H9 (cell line): ENCODE measurements at regions not wholly inside any gene's neighbourhood (a gene's known extent, or its start where the extent isn't known, plus 50 kb on each side); places are given as distances from the start of the nearest gene placed in this dataset.

Source experiments
- DNase-seq: peaks from one replicate; pipeline ENCODE4 v3.0.0-alpha.2; 2017
- H2AFZ ChIP-seq: one replicate; pipeline ENCODE4 v1.6.1; 2013; ENCODE audit warnings: mild to moderate bottlenecking, low read length, control low read depth, moderate library complexity
- H2AK5ac ChIP-seq: 2 replicates; pipeline ENCODE4 v1.6.1; 2013; ENCODE audit warnings: low read length, control low read depth, mixed read lengths; ENCODE audit not compliant: insufficient read length
- H2BK120ac ChIP-seq: one replicate; pipeline ENCODE4 v1.6.1; 2013; ENCODE audit warnings: low read depth, mild to moderate bottlenecking, low read length, control low read depth, inconsistent platforms; ENCODE audit not compliant: poor library complexity, severe bottlenecking
- H2BK12ac ChIP-seq: 2 replicates; pipeline ENCODE4 v1.6.1; 2013; ENCODE audit warnings: low read length, control low read depth, mixed read lengths, low read depth; ENCODE audit not compliant: insufficient read length
- H2BK15ac ChIP-seq: 2 replicates; pipeline ENCODE4 v1.6.1; 2013; ENCODE audit warnings: low read depth, low read length, control low read depth
- H2BK20ac ChIP-seq: one replicate; pipeline ENCODE4 v1.6.1; 2013; ENCODE audit warnings: low read depth, mild to moderate bottlenecking, low read length, control low read depth, inconsistent platforms; ENCODE audit not compliant: poor library complexity, severe bottlenecking
- H2BK5ac ChIP-seq: 2 replicates; pipeline ENCODE4 v1.6.1; 2013; ENCODE audit warnings: low read length, control low read depth, mixed read lengths; ENCODE audit not compliant: insufficient read length
- H3K14ac ChIP-seq: 2 replicates; pipeline ENCODE4 v1.6.1; 2013; ENCODE audit warnings: low read length, control low read depth; ENCODE audit not compliant: insufficient read depth
- H3K18ac ChIP-seq: 2 replicates; pipeline ENCODE4 v1.6.1; 2013; ENCODE audit warnings: low read depth, mild to moderate bottlenecking, mixed read lengths, low read length, control low read depth; ENCODE audit not compliant: insufficient read length
- H3K23ac ChIP-seq: 2 replicates; pipeline ENCODE4 v1.6.1; 2013; ENCODE audit warnings: low read length, control low read depth, mixed read lengths, low read depth; ENCODE audit not compliant: insufficient read length
- H3K23me2 ChIP-seq: 2 replicates; pipeline ENCODE4 v1.6.1; 2013; ENCODE audit warnings: low read depth, mild to moderate bottlenecking, mixed read lengths, low read length, control low read depth; ENCODE audit not compliant: insufficient read length, poor library complexity, severe bottlenecking
- H3K27ac ChIP-seq: 2 replicates; pipeline ENCODE4 v1.5.1; 2013; ENCODE audit warnings: low read length, control low read depth, mixed read lengths, low read depth; ENCODE audit not compliant: insufficient read length
- H3K27me3 ChIP-seq: 2 replicates; pipeline ENCODE4 v1.6.1; 2013; ENCODE audit warnings: low read length, control low read depth, inconsistent platforms; ENCODE audit not compliant: insufficient read depth
- H3K4ac ChIP-seq: 2 replicates; pipeline ENCODE4 v1.6.1; 2013; ENCODE audit warnings: low read depth, mild to moderate bottlenecking, control low read depth, inconsistent platforms, low read length, moderate library complexity
- H3K4me1 ChIP-seq: 2 replicates; pipeline ENCODE4 v1.6.1; 2013; ENCODE audit warnings: low read length, control low read depth, inconsistent platforms; ENCODE audit not compliant: insufficient read depth
- H3K4me2 ChIP-seq: 2 replicates; pipeline ENCODE4 v1.6.1; 2013; ENCODE audit warnings: low read length, control low read depth, mixed read lengths; ENCODE audit not compliant: insufficient read length, insufficient read depth
- H3K56ac ChIP-seq: 2 replicates; pipeline ENCODE4 v1.6.1; 2013; ENCODE audit warnings: low read depth, mild to moderate bottlenecking, mixed read lengths, low read length, control low read depth; ENCODE audit not compliant: insufficient read length
- H3K79me1 ChIP-seq: 2 replicates; pipeline ENCODE4 v1.6.1; 2013; ENCODE audit warnings: low read depth, mild to moderate bottlenecking, moderate library complexity, low read length, control low read depth, inconsistent platforms; ENCODE audit not compliant: insufficient read depth, poor library complexity, severe bottlenecking
- H3K79me2 ChIP-seq: 2 replicates; pipeline ENCODE4 v1.6.1; 2013; ENCODE audit warnings: low read length, control low read depth, inconsistent platforms; ENCODE audit not compliant: insufficient read depth
- H3K9ac ChIP-seq: 2 replicates; pipeline ENCODE4 v1.6.1; 2013; ENCODE audit warnings: low read length, control low read depth, mixed read lengths; ENCODE audit not compliant: insufficient read length; ENCODE audit errors: extremely low read depth
- H3K9me3 ChIP-seq: one replicate; pipeline ENCODE4 v1.6.1; 2013; ENCODE audit warnings: low read depth, low read length, inconsistent platforms; ENCODE audit not compliant: control insufficient read depth
- H3T11ph ChIP-seq: one replicate; pipeline ENCODE4 v1.6.1; 2013; ENCODE audit warnings: mild to moderate bottlenecking, low read length, control low read depth, inconsistent platforms
- H4K20me1 ChIP-seq: one replicate; pipeline ENCODE4 v1.6.1; 2013; ENCODE audit not compliant: control insufficient read depth, insufficient read length, insufficient read depth
- H4K5ac ChIP-seq: 2 replicates; pipeline ENCODE4 v1.6.1; 2013; ENCODE audit warnings: low read depth, mild to moderate bottlenecking, mixed read lengths, low read length, control low read depth; ENCODE audit not compliant: insufficient read length
- H4K8ac ChIP-seq: replicated peaks from 2 replicates; pipeline ENCODE4 v1.6.1; 2013; ENCODE audit warnings: low read length, control low read depth, mixed read lengths, low read depth; ENCODE audit not compliant: insufficient read length
- H4K91ac ChIP-seq: 2 replicates; pipeline ENCODE4 v1.6.1; 2013; ENCODE audit warnings: low read depth, mild to moderate bottlenecking, moderate library complexity, mixed read lengths, low read length, control low read depth; ENCODE audit not compliant: insufficient read length
- H3K27ac Mint-ChIP-seq, 3 experiments: 2 replicates in 2 of 3; 3 replicates in 1 of 3; pipeline ENCODE4 v1.8.0; 2020 to 2021; ENCODE audit warnings: mixed read lengths in 3 of 3, mild to moderate bottlenecking in 1 of 3, moderate library complexity in 1 of 3
- H3K27me3 Mint-ChIP-seq: 2 replicates; pipeline ENCODE4 v1.8.0; 2021; ENCODE audit warnings: low read depth, mild to moderate bottlenecking, moderate library complexity, mixed read lengths
- H3K36me3 Mint-ChIP-seq, 3 experiments: 2 replicates in 2 of 3; 3 replicates in 1 of 3; pipeline ENCODE4 v1.8.0; 2020 to 2021; ENCODE audit warnings: low read depth in 3 of 3, mixed read lengths in 3 of 3; ENCODE audit not compliant: insufficient read depth in 1 of 3
- H3K4me1 Mint-ChIP-seq, 2 experiments: 2 replicates each; pipeline ENCODE4 v1.8.0; 2020; ENCODE audit warnings: mixed read lengths in 2 of 2
- H3K4me3 Mint-ChIP-seq, 2 experiments: 2 replicates in 1 of 2; 3 replicates in 1 of 2; pipeline ENCODE4 v1.8.0; 2020 to 2021; ENCODE audit warnings: mild to moderate bottlenecking in 2 of 2, mixed read lengths in 2 of 2, moderate library complexity in 1 of 2
- H3K9me3 Mint-ChIP-seq, 2 experiments: 2 replicates in 1 of 2; 3 replicates in 1 of 2; pipeline ENCODE4 v1.8.0; 2020; ENCODE audit warnings: mild to moderate bottlenecking in 2 of 2, mixed read lengths in 2 of 2, moderate library complexity in 1 of 2
- WGBS: extraction: QIAGEN DNeasy Blood & Tissue Kit; methylation state at CpG from one replicate; pipeline ENCODE4 v1.1.7; 2013; ENCODE audit warnings: missing lambda C conversion rate, low lambda C conversion rate, mixed read lengths; ENCODE audit not compliant: insufficient read length; ENCODE audit errors: extremely low coverage; 5-methylcytosine and 5-hydroxymethylcytosine counted together
- TF ChIP-seq, protein P1 (sequence below): fragments of 200-600 bp; sonication (generic); conservative IDR thresholded peaks from 3 replicates; pipeline ENCODE4 v1.8.0; 2021; ENCODE audit warnings: antibody characterized with exemption, mild to moderate bottlenecking

DNA sequence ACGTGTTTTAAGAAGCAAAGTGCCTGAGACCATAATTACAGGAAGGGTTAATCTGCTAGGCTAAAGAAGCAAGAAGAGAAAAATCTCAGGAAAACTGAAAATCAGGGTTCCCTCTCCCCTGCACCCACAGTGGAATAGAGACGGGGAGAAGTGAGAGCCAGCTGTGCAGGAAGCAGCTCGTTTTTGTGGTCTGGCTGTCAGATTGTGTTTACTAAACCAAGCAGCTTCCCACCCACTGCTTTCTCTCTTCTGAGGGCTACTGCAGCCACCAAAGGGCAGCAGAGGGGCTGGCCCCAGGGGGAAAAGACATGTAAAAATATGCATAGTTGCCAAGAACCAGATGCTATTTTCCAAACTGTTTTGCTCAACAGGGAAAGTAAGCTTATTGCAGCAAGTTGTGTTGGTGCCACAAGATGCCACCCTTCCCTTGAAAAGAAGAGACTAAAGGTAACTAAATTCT lies 72.6 kb upstream of the THUMPD2 start:
- no peak overlapping the region for H2AK5ac ChIP-seq
- no peak overlapping the region for H4K5ac ChIP-seq
- peaks cover 13% of the 10 kb centered on the region in 2 experiments for H3K4me1 Mint-ChIP-seq
- H3K56ac ChIP-seq, result no peak overlapping the region
- H3K9me3 ChIP-seq, result no peaks in the 10 kb centered on the region
- H2BK120ac ChIP-seq, result no peak overlapping the region
- H3K27ac Mint-ChIP-seq, result peak overlapping the region in 1 of 3 experiments; percentile 58; a peak in 4 of 7 replicates
- no peak overlapping the region for H3K14ac ChIP-seq
- DNase-seq, result peak; percentile 38
- no peak overlapping the region for H3K23ac ChIP-seq
- H2BK20ac ChIP-seq, result no peak overlapping the region
- H3K79me1 ChIP-seq, result no peaks in the 10 kb centered on the region
- WGBS, result no CpG with 5 or more reads among the region's 3 CpGs
- no peak overlapping the region for H2BK5ac ChIP-seq
- H3K23me2 ChIP-seq, result no peaks in the 10 kb centered on the region
- H2BK12ac ChIP-seq, result no peak overlapping the region
- TF ChIP-seq, protein P1, sequence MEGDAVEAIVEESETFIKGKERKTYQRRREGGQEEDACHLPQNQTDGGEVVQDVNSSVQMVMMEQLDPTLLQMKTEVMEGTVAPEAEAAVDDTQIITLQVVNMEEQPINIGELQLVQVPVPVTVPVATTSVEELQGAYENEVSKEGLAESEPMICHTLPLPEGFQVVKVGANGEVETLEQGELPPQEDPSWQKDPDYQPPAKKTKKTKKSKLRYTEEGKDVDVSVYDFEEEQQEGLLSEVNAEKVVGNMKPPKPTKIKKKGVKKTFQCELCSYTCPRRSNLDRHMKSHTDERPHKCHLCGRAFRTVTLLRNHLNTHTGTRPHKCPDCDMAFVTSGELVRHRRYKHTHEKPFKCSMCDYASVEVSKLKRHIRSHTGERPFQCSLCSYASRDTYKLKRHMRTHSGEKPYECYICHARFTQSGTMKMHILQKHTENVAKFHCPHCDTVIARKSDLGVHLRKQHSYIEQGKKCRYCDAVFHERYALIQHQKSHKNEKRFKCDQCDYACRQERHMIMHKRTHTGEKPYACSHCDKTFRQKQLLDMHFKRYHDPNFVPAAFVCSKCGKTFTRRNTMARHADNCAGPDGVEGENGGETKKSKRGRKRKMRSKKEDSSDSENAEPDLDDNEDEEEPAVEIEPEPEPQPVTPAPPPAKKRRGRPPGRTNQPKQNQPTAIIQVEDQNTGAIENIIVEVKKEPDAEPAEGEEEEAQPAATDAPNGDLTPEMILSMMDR, result peak; percentile 20; the same call in 1 of the 3 replicates
- H3K4ac ChIP-seq, result no peak overlapping the region
- no peaks in the 10 kb centered on the region for H3K27me3 Mint-ChIP-seq
- no peak overlapping the region for H3K4me3 Mint-ChIP-seq
- no peaks in the 10 kb centered on the region for H4K20me1 ChIP-seq
- H3K36me3 Mint-ChIP-seq, result no peaks in the 10 kb centered on the region
- H3K9ac ChIP-seq, result no peak overlapping the region
- H4K91ac ChIP-seq, result no peak overlapping the region
- H2AFZ ChIP-seq, result no peak overlapping the region
- H3K9me3 Mint-ChIP-seq, result no peaks in the 10 kb centered on the region
- no peak overlapping the region for H4K8ac ChIP-seq
- no peaks in the 10 kb centered on the region for H3K4me1 ChIP-seq
- H3K27me3 ChIP-seq, result no peaks in the 10 kb centered on the region
- no peak overlapping the region for H3K4me2 ChIP-seq
- no peak overlapping the region for H3T11ph ChIP-seq
- no peak overlapping the region for H2BK15ac ChIP-seq
- H3K18ac ChIP-seq, result no peak overlapping the region
- H3K27ac ChIP-seq, result no peak overlapping the region
- no peaks in the 10 kb centered on the region for H3K79me2 ChIP-seq
